ENCODE measurements at regions not wholly inside any gene's neighbourhood (a gene's known extent, or its start where the extent isn't known, plus 50 kb on each side); places are given as distances from the start of the nearest gene placed in this dataset.

DNA sequence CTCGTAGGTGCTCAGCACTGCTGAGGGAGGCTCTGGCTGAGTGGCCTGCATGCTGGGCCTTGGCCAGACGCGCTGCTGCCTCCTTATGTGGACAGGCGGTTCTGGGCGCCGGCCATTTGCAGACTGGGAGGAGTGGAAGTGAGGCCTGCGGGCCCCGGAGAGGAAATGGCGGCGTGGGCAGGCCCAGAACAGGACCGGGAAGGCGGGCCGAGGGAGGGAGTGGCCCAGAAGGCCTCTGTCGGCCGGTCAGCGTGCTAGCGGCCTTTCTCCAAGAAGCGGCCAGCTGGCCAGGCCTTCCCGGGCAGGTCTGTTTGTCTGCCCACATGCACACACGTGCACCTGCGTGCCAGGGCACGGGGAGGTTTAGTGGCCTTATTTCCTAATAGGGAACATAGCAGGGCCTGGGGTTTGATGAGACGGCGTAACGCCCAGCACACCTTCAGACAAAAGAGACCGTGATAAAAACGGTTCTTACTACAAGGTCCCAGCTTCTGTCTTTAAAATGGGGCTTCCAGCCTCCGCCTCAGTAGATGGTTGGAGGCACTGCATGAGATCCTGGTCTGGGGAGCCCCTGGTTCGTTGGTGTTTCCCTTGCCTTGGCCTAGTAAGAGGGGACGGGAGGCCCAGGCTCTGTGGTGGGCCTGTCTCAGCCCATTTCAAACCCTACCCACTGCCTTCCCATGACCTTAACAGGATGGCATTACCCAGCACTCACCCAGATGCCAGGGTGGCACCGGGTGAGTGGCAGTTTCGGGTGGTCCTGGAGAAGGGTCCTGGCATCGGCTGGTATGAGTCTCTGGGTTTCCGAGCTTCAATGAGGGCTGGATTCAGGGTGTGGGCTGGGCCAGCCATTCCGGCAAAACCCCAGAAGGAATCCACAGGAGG is 65.1 kb upstream of the PPARA start:
- Histone ChIP-seq H3K27ac (peak overlapping the region; percentile 96 to 100), H3K4me3 (peak overlapping the region; percentile 36 to 40), H3K36me3 (peaks cover 5 to 23% of the 10 kb centered on the region in 2 donors), H3K9me3 (no peaks in the 10 kb centered on the region), H3K27me3 (no peaks in the 10 kb centered on the region), H3K4me1 (peaks cover 39 to 76% of the 10 kb centered on the region in 2 donors)
- intact Hi-C loops (cut with DNase I): loop anchor here (2.0 kb wide), 1 partner anchor 14 kb away; no protein-coding TSS in a partner anchor
- peak in 1 of 2 donors; percentile 92 for DNase-seq (ENCODE audit: low spot score in 2 of 2)
- TF ChIP-seq, protein P1, sequence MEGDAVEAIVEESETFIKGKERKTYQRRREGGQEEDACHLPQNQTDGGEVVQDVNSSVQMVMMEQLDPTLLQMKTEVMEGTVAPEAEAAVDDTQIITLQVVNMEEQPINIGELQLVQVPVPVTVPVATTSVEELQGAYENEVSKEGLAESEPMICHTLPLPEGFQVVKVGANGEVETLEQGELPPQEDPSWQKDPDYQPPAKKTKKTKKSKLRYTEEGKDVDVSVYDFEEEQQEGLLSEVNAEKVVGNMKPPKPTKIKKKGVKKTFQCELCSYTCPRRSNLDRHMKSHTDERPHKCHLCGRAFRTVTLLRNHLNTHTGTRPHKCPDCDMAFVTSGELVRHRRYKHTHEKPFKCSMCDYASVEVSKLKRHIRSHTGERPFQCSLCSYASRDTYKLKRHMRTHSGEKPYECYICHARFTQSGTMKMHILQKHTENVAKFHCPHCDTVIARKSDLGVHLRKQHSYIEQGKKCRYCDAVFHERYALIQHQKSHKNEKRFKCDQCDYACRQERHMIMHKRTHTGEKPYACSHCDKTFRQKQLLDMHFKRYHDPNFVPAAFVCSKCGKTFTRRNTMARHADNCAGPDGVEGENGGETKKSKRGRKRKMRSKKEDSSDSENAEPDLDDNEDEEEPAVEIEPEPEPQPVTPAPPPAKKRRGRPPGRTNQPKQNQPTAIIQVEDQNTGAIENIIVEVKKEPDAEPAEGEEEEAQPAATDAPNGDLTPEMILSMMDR (IDR thresholded peaks at IDR 0.05): no peak

DNA sequence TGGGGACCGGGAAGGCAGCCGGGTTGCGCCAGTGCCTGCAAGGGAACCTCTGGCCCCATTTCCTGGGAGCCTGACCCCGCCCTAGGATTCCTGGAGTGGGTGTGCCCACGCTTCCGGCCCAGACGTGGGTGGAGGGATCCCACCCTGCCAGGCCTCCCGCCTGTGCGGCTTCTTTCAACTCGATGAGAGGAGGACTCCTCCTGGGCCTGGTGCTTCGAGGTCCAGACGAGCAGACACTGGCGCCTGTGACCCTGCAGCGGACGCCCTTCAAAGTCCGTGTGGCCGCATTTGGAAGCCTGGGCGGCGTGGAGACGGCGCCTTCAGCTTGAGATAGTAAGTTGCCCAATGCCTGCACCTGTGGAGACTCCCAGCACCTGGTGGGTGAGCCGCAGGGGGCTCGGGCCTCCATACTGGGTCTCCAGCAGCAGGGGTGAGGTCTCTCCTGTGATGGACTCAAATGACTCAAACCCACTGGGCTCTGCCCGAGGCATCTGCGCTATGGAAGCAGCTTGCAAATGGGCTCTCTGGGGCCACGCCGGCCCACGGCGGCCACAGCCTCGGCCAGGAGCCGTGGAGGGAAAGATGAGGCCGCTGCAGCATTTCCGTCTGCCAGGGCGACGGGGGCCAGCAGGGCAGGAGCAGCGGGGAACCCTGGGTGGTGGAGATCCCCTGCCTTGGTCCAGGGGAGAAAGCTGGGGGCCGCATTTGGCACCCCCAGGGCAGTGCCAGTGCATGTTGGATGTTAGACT is 64.3 kb upstream of the PPARA start:
- no peak for DNase-seq (ENCODE audit: low spot score in 2 of 2)
- Histone ChIP-seq H3K27me3 (no peaks in the 10 kb centered on the region), H3K27ac (peak overlapping the region; percentile 96 to 100), H3K4me1 (peaks cover 43 to 84% of the 10 kb centered on the region in 2 donors), H3K36me3 (peaks cover 5 to 23% of the 10 kb centered on the region in 2 donors), H3K4me3 (peak overlapping the region; percentile 36 to 40), H3K9me3 (no peaks in the 10 kb centered on the region)
- intact Hi-C loops (cut with DNase I): loop anchor here (2.0 kb wide), 1 partner anchor 15 kb away; no protein-coding TSS in a partner anchor
- TF ChIP-seq, protein P1 (IDR thresholded peaks at IDR 0.05): no peak

DNA sequence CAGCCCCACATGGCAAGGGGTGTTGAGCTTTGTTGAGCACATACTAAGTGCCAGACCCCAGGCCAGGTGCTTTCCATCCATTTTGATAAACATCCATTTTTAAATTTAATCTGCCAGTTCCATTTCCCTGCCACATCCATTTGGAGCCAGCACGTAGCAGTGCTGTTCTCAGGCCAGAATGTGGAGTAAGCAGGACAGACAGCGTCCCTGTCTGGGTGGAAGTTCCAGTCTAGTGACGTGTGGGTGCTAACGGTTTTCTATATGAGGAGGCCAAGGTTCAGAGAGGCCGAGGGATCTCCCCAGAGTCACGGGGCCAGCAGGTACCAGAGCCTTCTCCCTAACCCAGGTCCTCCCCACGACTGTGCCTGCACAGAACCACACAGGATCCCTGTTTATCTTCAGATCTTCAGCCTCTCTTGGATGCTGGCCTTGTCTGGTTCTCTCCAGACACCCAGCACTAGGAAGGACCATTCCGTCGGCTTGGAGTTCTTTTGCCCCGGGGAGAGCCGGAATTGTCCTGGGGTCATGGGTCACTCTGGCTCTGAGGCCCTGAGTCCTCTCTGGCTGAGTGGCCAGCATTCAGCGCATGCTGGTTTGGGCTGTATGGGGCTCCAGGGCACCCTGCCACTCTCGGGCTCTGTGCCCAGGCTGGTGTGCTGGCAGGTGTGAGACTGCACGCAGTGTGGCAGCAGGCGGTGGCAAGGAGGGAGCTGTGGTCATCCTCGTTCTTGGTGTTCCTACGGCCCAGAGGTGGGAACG is 63.6 kb upstream of the PPARA start:
- DNase-seq (ENCODE audit: low spot score in 2 of 2): peak in 1 of 2 donors; percentile 69
- Histone ChIP-seq H3K4me1 (peaks cover 46 to 92% of the 10 kb centered on the region in 2 donors), H3K36me3 (peaks cover 8 to 31% of the 10 kb centered on the region in 2 donors), H3K9me3 (no peaks in the 10 kb centered on the region), H3K27me3 (no peaks in the 10 kb centered on the region), H3K4me3 (peak overlapping the region; percentile 36 to 40), H3K27ac (peak overlapping the region; percentile 96 to 100)
- intact Hi-C loops (cut with DNase I): no loop called here
- TF ChIP-seq, protein P1 (IDR thresholded peaks at IDR 0.05): no peak

DNA sequence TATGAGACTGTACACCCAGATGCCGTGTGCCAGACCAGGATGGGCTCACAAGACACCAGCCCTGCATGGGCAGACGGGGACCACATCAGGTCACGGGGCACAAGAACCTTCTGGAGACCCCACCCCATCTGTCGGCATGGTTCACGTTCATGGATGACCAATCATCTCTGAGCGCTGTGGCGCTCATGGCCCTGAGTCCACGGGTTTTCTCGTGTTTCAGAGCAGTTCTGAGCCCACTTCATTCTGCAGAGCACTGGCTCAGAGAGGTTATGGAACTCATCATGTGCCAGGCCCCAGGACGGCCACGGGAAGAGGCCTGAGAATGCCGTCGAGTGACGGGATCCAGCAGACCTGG is 63.0 kb upstream of the PPARA start:
- Histone ChIP-seq H3K36me3 (peaks cover 8 to 35% of the 10 kb centered on the region in 2 donors), H3K4me3 (peak overlapping the region; percentile 32 to 40), H3K9me3 (no peaks in the 10 kb centered on the region), H3K27me3 (no peaks in the 10 kb centered on the region), H3K27ac (peak overlapping the region; percentile 96 to 100), H3K4me1 (peaks cover 46 to 95% of the 10 kb centered on the region in 2 donors)
- intact Hi-C loops (cut with DNase I): no loop called here
- TF ChIP-seq, protein P1 (IDR thresholded peaks at IDR 0.05): no peak
- DNase-seq (ENCODE audit: low spot score in 2 of 2): no peak

DNA sequence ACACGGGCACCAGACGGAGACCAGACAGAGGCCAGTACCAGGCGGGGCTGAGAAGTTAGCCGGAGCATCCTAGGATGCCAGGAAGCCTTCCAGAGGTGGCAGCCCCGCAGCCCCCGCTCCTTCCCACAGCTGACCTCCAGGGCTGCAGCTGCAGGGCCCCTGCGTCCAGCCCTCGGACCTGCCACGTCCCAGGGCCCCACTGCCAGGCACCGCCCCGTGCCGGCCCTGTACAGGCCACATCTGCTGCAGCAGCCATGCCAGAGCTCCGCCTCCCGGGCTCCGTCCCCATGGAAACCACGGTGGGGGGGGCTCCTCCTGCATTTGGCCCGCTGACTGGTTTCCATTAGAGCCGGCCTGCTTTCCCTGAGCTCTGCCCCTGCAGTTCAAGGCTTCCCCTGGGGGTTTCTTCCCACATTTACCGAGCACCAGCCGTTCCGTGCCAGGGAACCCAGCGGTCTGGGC is 62.5 kb upstream of the PPARA start:
- intact Hi-C loops (cut with DNase I): loop anchor here (1.0 kb wide), 1 partner anchor 16 kb away; no protein-coding TSS in a partner anchor
- Histone ChIP-seq H3K36me3 (peaks cover 8 to 40% of the 10 kb centered on the region in 2 donors), H3K4me1 (peaks cover 46 to 98% of the 10 kb centered on the region in 2 donors), H3K4me3 (peak overlapping the region; percentile 32 to 40), H3K9me3 (no peaks in the 10 kb centered on the region), H3K27me3 (no peaks in the 10 kb centered on the region), H3K27ac (peak overlapping the region; percentile 96 to 100)
- TF ChIP-seq, protein P1 (IDR thresholded peaks at IDR 0.05): no peak
- DNase-seq (ENCODE audit: low spot score in 2 of 2): peak; percentile 81 to 96

All from ascending aorta (tissue), 2 donors.